Endothelial cell (in vitro differentiated cells): ENCODE measurements at regions not wholly inside any gene's neighbourhood (a gene's known extent, or its start where the extent isn't known, plus 50 kb on each side); places are given as distances from the start of the nearest gene placed in this dataset.

ENCODE experiments used
- DNase-seq: peaks from one replicate; pipeline ENCODE4 v3.0.0; 2021; ENCODE audit warnings: low spot score
- H3K27ac Mint-ChIP-seq: one replicate; pipeline ENCODE4 v1.8.0; 2021; ENCODE audit warnings: mixed read lengths, inconsistent platforms; ENCODE audit not compliant: unreplicated experiment
- H3K27me3 Mint-ChIP-seq: one replicate; pipeline ENCODE4 v1.8.0; 2021; ENCODE audit warnings: mild to moderate bottlenecking, moderate library complexity, mixed read lengths, inconsistent platforms; ENCODE audit not compliant: unreplicated experiment
- H3K36me3 Mint-ChIP-seq: one replicate; pipeline ENCODE4 v1.8.0; 2021; ENCODE audit warnings: mild to moderate bottlenecking, low read depth, mixed read lengths, inconsistent platforms; ENCODE audit not compliant: unreplicated experiment
- H3K4me1 Mint-ChIP-seq: one replicate; pipeline ENCODE4 v1.8.0; 2021; ENCODE audit warnings: mild to moderate bottlenecking, mixed read lengths, inconsistent platforms; ENCODE audit not compliant: unreplicated experiment
- H3K4me3 Mint-ChIP-seq: one replicate; pipeline ENCODE4 v1.8.0; 2021; ENCODE audit warnings: mild to moderate bottlenecking, mixed read lengths, inconsistent platforms; ENCODE audit not compliant: unreplicated experiment
- H3K9me3 Mint-ChIP-seq: one replicate; pipeline ENCODE4 v1.8.0; 2021; ENCODE audit warnings: mixed read lengths, inconsistent platforms; ENCODE audit not compliant: unreplicated experiment
- CTCF ChIP-seq: fragments of 200-600 bp; sonication (generic); IDR thresholded peaks from one replicate; pipeline ENCODE4 v1.5.0; 2021; ENCODE audit warnings: antibody characterized with exemption; ENCODE audit not compliant: unreplicated experiment

GRCh38 chr5:89694026-89694550 is 715.5 kb downstream of the CETN3 start:
- no peak for TF ChIP-seq CTCF
- Mint-ChIP-seq H3K27me3 (no peaks in the 10 kb centered on the region), H3K27ac (no peak overlapping the region), H3K9me3 (no peaks in the 10 kb centered on the region), H3K4me3 (no peak overlapping the region), H3K4me1 (no peaks in the 10 kb centered on the region), H3K36me3 (no peaks in the 10 kb centered on the region)
- no peak for DNase-seq

- Mint-ChIP-seq H3K27me3 (no peaks in the 10 kb centered on the region), H3K4me3 (no peak overlapping the region), H3K9me3 (no peaks in the 10 kb centered on the region), H3K27ac (no peak overlapping the region), H3K36me3 (no peaks in the 10 kb centered on the region), H3K4me1 (peaks cover 6% of the 10 kb centered on the region)
- TF ChIP-seq CTCF: no peak
- DNase-seq: no peak
These were observed 719.2 kb downstream of the CETN3 start for GRCh38 chr5:89690331-89690730.

GRCh38 chr5:89686081-89686765 is 723.3 kb downstream of the CETN3 start:
- Mint-ChIP-seq H3K4me1 (peaks cover 6% of the 10 kb centered on the region), H3K36me3 (no peaks in the 10 kb centered on the region), H3K4me3 (no peak overlapping the region), H3K9me3 (no peaks in the 10 kb centered on the region), H3K27me3 (no peaks in the 10 kb centered on the region), H3K27ac (no peak overlapping the region)
- DNase-seq: no peak
- no peak for TF ChIP-seq CTCF

GRCh38 chr5:89676634-89677033 is 732.9 kb downstream of the CETN3 start:
- H3K4me3 Mint-ChIP-seq: no peak overlapping the region
- no peaks in the 10 kb centered on the region for H3K9me3 Mint-ChIP-seq
- no peak overlapping the region for H3K27ac Mint-ChIP-seq
- TF ChIP-seq CTCF: no peak
- no peaks in the 10 kb centered on the region for H3K4me1 Mint-ChIP-seq
- H3K36me3 Mint-ChIP-seq: no peaks in the 10 kb centered on the region
- H3K27me3 Mint-ChIP-seq: no peaks in the 10 kb centered on the region
- no peak for DNase-seq

- TF ChIP-seq CTCF: no peak
These were observed 736.5 kb downstream of the CETN3 start for GRCh38 chr5:89673019-89673418.

More at GRCh38 chr5:89673019-89673418, 736.5 kb downstream of the CETN3 start:
- H3K27ac Mint-ChIP-seq: no peak overlapping the region
- no peak for DNase-seq
- H3K9me3 Mint-ChIP-seq: no peaks in the 10 kb centered on the region
- H3K36me3 Mint-ChIP-seq: no peaks in the 10 kb centered on the region
- no peaks in the 10 kb centered on the region for H3K4me1 Mint-ChIP-seq
- H3K4me3 Mint-ChIP-seq: no peak overlapping the region
- no peaks in the 10 kb centered on the region for H3K27me3 Mint-ChIP-seq
